GM13976 (cell line): ENCODE measurements at regions not wholly inside any gene's neighbourhood (a gene's known extent, or its start where the extent isn't known, plus 50 kb on each side); places are given as distances from the start of the nearest gene placed in this dataset.
"Not testable (repeated sequence)": the region's sequence is repeated elsewhere in the genome, so short reads cannot be mapped to it uniquely, and the experiment has no call there.

Experiments used
- DNase-seq: peaks from one replicate; pipeline ENCODE4 v3.0.0; 2012; ENCODE audit warnings: low spot score
- CTCF ChIP-seq: IDR thresholded peaks from 2 replicates; pipeline ENCODE4 v1.5.1; 2012; ENCODE audit warnings: borderline replicate concordance, mild to moderate bottlenecking; ENCODE audit not compliant: insufficient read depth; ENCODE audit errors: extremely low read depth, missing control alignments, control extremely low read depth
- in situ Hi-C: fragments of 300-500 bp; cut with MboI; formaldehyde crosslinking; loops from one replicate; pipeline ENCODE4 v1.12.0; 2022; ENCODE audit warnings: low sequenced_read_pairs, mixed read lengths, inconsistent platforms; ENCODE audit not compliant: unreplicated experiment

- in situ Hi-C loops: no loop called here
- no peak for DNase-seq
- no peak for TF ChIP-seq CTCF
Measured at GRCh38 chr3:117865338-117865737, 1155.8 kb downstream of the TUSC7 start.

- in situ Hi-C loops: no loop called here
- no peak for TF ChIP-seq CTCF
- DNase-seq: no peak
Measured at GRCh38 chr3:117868766-117869165, 1159.2 kb downstream of the TUSC7 start.

GRCh38 chr3:117871934-117872333 is 1162.4 kb downstream of the TUSC7 start:
- no peak for TF ChIP-seq CTCF
- in situ Hi-C loops: no loop called here
- DNase-seq: no peak

- DNase-seq, in situ Hi-C loops: not testable (repeated sequence)
Measured at GRCh38 chr3:117872594-117873248, 1161.9 kb downstream of the IGSF11 start.

- DNase-seq: no peak
- in situ Hi-C loops: no loop called here
- no peak for TF ChIP-seq CTCF
Measured at GRCh38 chr3:117873249-117873600, 1161.4 kb downstream of the IGSF11 start.

GRCh38 chr3:117874028-117874690 is 1160.5 kb downstream of the IGSF11 start:
- in situ Hi-C loops: no loop called here
- no peak for DNase-seq
- TF ChIP-seq CTCF: no peak
